Effector memory CD4-positive, alpha-beta T cell (primary cell): ENCODE measurements at regions not wholly inside any gene's neighbourhood (a gene's known extent, or its start where the extent isn't known, plus 50 kb on each side); places are given as distances from the start of the nearest gene placed in this dataset.

Source experiments
- DNase-seq, 3 donors: peaks; one replicate each; pipeline ENCODE4 v3.0.0-alpha.2; 2020
- H3K27ac ChIP-seq: 2 replicates; pipeline ENCODE4 v1.7.0; 2013; ENCODE audit warnings: mild to moderate bottlenecking, low read length, moderate library complexity; ENCODE audit not compliant: insufficient read depth, poor library complexity, severe bottlenecking
- H3K27me3 ChIP-seq: replicated peaks from 2 replicates; pipeline ENCODE4 v1.7.0; 2013; ENCODE audit warnings: mild to moderate bottlenecking, low read length; ENCODE audit not compliant: insufficient read depth, control insufficient read depth, poor library complexity, severe bottlenecking
- H3K36me3 ChIP-seq: 2 replicates; pipeline ENCODE4 v1.7.0; 2013; ENCODE audit warnings: mild to moderate bottlenecking, low read length, moderate library complexity; ENCODE audit not compliant: control insufficient read depth, insufficient read depth
- H3K4me1 ChIP-seq: 2 replicates; pipeline ENCODE4 v1.7.0; 2013; ENCODE audit warnings: low read length, mild to moderate bottlenecking; ENCODE audit not compliant: control insufficient read depth, insufficient read depth, poor library complexity, severe bottlenecking
- H3K4me3 ChIP-seq: 2 replicates; pipeline ENCODE4 v1.7.0; 2013; ENCODE audit warnings: low read length, low read depth, mild to moderate bottlenecking; ENCODE audit not compliant: insufficient read depth, poor library complexity, severe bottlenecking
- H3K9me3 ChIP-seq: 2 replicates; pipeline ENCODE4 v1.7.0; 2013; ENCODE audit warnings: mild to moderate bottlenecking, low read length, moderate library complexity; ENCODE audit not compliant: control insufficient read depth

DNA sequence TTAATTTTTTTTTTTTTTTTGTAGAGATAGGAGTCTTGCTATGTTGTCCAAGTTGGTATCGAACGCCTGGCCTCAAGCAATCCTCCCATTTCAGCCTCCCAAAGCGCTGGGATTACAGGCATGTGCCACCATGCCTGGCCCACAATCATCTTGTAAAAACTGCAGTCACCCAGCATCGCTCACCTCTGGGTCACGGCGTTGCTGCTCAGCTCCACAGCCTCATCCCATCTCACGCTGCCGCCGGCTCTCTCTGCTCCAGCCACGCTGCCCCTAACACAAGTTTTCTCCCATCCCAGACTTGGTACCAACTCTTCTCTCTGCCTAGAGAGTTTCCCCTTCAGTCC lies 69.2 kb downstream of the MAP1LC3B2 start:
- Histone ChIP-seq H3K9me3 (no peaks in the 10 kb centered on the region), H3K36me3 (no peaks in the 10 kb centered on the region), H3K4me1 (no peaks in the 10 kb centered on the region), H3K4me3 (no peak overlapping the region), H3K27me3 (no peaks in the 10 kb centered on the region), H3K27ac (no peak overlapping the region)
- DNase-seq = no peak
